DMS 273 (cell line): ENCODE measurements at regions not wholly inside any gene's neighbourhood (a gene's known extent, or its start where the extent isn't known, plus 50 kb on each side); places are given as distances from the start of the nearest gene placed in this dataset.
A peak's percentile ranks its signal among the peaks of the same experiment; 100 is the strongest.

Source experiments
- DNase-seq: peaks from one replicate; lab custom pipeline; 2025; ENCODE audit not compliant: unreplicated experiment; lab: John Stamatoyannopoulos, UW

DNA sequence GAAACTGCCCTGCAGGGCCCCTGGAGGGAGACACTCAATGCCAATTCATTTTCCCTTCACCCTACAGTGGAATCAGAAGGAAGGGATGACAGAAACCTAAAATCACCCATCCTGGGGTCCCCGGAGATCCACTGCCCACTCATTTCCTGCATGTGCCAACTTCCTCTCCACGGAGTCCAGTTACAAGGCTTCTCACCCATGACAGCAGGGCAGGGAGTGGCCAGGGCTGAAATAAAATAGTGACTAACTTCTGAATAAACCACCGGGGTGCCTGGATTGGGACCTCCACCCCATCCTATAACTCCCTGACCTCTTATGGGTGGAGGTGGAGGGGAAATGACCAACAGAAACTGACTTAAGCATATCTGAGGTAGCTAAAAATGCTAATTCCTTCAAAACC lies 362.3 kb downstream of the MAFB start:
- DNase-seq = no peak

DNA sequence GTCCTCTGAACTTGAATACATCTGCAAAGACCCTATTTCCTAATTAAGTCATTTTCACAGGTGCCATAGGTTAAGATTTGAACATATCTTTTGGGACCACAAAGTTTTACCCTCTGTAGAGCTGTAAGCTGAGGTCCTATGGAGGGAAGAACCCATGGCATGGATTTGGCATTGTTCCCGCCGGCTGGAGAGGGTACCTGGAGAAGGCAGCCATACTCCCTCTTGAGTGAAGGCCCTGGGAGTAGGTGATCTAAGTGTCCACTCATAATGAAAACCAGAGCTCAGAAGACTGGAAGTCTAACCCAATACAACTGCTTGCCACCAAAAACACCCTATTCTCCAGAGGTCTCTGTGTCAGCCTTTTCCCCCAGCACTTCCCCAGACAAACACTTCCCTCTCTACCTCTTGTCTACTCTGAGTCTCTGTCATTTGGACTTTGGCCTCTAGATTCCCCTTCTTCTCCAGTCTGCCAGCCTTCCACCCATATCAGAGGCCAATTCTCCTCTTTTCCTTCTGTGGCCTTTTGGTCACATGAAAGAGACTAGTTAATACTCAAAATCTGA lies 363.9 kb downstream of the MAFB start:
- no peak for DNase-seq

DNA sequence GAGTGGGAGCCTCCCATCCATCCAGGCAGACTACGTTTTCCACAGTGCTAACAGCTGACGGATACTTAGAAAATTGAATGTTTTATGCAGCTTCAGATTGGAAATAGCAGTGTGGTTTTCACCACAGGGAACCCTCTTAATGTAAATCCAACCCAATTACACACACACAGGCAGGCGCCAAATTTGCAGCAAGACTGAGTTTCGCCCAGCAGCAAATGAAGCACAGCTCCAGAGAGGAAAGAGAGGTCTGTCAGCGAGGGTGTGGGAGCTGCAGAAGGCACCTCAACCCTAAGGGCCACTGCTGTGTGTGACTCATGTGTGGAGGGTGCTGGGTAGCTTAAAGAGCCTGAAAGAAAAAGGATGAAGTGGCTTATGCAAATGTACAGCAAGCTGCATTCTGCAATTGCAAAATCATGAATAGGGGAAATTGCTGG lies 365.7 kb downstream of the MAFB start:
- DNase-seq = peak; percentile 8

DNA sequence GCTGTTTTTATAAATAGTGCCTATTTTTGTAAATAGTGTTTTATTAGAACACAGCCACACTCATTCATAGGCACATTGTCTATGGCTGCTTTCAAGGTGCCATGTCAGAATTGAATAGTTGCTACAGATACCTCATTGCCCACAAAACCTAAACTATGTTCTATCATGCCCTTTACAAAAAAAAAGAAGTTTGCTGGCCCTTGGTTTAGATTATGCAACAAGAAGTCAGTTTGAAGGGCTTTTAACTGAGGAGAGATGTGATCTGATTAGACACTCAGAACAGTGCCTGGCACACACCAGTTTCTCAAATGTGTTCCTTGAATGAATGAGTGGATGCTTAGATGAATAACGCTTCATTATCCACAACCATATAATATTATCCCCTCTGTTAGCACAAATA lies 366.1 kb downstream of the MAFB start:
- DNase-seq = no peak

DNA sequence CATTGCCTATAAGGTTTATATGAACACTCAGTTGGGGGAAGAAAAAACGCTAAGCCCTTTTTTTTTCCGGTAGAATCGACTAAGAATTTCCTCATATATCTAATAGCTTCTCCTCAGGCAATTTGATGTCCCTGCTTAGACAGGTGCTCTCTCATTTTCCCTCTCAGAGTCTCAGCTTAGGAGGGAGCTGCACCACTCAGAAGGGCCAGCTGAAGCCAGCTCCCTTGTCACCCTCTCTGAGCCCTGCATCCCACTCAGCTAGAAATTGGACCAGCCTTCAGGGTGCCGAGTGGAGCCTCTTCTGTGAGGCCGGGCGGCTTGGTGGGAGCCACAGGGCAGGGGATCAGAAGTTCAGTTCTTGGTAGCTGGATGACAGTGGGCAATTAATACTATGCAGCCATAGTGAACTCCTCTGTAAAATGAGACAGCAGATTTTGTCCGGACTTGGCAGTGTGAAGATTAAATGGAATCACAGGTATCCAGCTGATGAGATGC lies 368.5 kb downstream of the MAFB start:
- DNase-seq = no peak

DNA sequence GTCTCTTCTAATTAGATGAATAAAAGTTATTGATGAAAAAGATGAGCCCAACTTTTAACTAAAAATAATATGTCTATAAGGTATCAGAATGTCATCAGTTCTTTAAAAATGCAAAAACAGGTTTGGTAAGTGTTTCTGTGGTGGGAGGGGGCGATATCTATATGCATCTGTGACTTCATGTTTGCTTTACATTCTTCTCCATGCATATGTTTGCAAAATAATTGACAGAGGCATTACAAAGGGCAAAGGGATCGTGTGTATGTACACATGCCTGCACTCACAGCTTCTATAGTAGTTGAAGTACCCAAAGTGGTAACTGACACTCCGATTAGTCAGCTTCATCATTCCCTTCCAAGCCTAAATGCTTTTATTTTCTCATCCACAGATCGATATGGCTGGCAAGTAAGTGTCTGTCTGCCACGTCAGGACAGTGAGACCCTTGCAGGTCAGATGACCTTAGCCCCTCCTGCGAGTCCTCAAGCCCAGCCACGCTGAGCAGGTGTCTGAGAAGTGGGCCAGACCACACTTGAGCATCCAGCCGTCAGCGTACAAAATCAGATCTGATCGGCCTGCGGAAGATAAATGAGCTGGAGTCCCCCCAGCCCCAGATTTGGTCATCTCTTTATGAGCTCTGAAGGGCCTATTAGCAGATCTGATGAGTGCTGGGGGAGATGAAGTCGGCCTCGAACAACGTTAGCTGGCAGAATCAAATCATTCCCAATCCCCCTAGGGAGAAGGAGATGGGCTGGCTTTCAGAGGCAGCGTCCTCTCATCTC lies 369.1 kb downstream of the MAFB start:
- DNase-seq = no peak

DNA sequence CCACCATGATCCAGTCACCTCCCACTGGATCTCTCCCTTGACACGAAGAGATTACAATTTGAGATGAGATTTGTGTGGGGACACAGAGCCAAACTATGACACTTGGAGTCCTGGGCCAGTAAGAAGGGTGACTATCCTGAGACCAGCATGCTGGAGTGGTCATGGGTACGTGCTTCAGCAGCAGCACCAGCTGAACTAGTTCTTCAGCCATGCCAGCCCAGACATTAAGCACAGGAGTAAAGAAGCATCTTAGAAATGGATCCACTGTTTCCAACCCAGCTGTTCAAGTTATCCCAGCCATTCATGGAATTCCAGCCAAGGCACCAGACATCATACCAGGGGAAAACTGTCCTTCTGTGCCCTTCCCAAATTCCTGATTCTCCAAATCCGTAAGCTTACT lies 370.0 kb downstream of the MAFB start:
- no peak for DNase-seq

DNA sequence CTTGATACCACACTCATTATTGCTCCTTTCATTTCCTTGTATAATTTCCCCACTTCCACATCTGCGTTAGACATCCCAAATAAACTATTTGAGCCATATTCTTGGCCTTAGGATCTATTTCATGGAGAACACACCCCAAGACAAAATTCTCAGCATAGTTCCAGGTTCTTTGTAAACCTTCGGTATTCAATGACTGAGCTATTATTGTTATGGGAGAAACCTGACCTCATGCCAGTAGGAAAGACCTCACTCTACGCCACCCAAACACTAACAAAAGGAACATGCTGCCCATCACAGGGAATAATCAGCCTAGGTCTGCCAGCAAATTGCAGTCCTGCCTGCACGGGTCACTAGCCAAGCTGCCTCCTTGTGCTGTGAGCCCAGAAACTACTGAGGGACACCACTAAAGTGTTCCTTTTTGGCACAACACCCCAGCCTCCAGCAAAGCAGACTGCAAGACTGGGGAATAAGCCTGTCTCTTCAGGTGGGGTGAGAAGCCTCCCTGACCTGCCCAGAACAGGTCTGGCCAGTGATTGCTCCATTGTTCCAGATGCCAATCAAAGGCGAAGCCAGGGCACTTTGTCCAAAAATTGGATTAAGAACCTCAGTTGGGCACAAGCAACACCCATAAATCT lies 371.8 kb downstream of the MAFB start:
- DNase-seq = no peak

DNA sequence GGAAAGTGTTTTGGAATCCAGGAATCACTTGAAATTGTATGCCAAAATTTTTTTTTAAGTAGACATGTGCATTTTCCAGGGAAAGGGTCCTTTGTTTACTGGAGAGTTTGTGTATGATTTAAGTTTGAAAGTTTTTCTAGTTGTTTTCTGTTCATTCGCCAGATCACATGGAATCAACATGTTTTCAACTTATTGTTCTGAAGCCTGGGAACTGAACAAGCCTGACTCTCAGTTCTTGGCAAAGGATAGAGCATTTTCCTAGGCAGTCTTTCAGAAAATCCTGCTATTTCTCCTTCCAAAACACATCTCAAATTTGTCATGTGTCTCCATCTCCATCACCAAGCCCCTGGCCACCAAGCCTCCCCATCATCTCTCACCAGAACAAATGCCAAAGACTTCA lies 374.8 kb downstream of the MAFB start:
- no peak for DNase-seq

DNA sequence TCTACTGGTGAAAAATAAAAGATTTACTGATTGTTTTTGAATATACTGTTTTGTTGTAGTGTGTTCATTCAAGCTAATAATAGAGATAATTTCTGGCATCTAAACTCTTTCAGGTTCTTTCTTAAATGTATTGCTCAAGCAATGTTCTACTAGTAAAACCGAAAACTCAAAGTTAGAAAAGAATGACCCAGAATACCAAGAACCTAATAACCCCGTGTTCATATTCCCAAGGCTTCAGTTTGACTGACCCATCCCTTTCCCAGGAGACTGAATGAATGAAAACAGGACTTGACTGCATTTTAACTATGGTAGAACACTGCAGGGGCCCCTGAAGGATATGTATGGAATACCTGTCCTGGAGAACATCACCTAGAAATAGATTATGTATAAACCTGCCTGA lies 375.3 kb downstream of the MAFB start:
- no peak for DNase-seq

DNA sequence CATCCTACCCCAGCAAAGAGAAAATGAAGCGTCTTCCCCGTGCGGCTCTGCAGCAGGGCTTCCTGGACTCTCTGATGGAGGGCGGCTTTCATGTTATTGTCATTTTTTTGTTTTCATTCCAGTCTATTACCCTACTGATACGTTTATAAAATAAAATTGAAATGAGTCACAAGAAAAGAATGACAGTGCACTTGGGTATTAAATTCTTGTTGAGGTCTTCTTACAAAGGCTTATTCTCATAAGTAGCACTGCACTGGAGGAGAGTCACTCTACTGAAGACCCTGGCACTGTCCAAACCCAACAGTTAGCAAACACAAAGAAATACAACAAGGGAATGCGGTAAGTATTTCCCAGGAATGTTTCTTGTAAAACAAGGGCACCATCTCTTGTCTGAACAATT lies 379.3 kb downstream of the MAFB start:
- DNase-seq = no peak

DNA sequence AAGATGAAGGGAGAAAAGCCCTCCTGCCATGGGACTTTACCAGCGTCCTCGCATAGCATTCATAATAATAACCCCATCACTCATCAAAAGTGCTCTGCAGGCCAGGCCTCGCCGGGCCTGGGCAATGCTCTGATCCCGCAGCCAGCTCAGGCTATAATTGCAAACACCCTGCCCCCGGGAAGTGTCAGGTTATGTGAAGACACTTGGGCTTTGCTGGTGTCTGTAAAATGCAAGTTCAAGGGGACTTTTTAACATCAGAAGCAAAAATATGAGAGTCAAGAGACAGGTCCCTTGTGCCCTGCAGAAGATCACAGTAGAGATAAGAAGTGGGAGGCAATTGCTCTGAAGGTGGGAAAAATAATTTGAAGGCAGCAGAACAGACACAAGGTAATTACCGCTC lies 381.0 kb downstream of the MAFB start:
- DNase-seq = no peak

DNA sequence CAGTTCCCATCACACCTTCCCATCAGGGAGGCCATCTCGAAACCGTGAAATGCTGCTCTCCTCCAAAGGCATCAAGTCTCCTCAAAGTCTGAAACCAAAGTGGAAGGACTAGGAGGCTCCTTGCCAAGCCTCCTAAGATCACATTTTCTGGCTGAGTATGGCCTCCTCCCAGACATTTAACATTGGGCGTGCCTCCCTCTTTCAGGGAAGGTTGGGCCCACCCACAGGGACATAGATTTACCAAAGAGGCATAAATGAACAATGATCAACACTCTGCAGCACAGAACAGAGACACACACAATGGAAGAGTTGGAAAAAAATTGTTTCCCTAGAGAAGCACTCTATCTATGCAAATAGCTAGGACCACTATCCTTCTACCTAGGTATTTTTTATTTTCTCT lies 381.8 kb downstream of the MAFB start:
- DNase-seq = no peak

DNA sequence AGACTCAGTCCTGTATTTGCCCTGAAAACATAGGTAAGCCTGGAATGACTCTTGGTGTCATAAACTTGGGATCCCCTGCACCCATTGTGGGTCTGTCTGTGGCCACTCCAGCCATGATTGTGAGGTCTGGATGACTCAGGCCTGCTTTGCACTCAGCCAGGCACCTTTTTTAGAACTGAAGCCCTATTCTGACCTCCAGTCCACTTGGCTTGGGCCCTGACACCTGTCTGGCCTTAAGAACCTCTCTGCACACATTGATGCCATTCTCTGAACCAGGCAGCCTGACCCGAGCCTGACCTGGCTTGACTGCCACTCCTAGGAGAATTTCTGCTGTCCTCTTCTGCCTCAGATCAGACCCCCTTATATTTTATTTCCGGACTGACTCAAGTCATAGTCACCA lies 383.7 kb downstream of the MAFB start:
- DNase-seq = no peak

DNA sequence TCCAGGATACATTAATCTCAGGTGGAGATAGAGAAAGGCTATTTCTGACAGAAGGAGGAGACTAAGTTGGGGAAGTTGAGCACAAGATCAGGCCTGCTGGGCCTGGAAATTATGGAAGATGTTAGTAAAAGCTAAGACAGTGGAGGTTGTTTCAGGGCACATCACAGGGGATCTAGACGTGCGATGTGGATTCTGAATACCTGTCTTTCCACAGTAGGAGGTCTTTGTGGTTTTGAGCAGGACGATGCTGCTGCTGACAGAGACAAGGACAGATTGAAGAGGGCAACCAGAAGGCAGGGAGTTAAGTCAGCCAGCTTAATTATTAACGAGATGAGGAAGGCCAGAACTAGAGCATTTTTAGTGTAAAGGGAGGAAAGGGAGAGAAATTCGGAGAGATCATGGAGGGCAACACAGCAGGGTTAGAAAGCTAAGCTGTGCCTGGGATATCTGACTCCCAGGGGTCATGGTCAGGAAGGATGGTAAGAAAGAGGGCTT lies 384.9 kb downstream of the MAFB start:
- DNase-seq = no peak

DNA sequence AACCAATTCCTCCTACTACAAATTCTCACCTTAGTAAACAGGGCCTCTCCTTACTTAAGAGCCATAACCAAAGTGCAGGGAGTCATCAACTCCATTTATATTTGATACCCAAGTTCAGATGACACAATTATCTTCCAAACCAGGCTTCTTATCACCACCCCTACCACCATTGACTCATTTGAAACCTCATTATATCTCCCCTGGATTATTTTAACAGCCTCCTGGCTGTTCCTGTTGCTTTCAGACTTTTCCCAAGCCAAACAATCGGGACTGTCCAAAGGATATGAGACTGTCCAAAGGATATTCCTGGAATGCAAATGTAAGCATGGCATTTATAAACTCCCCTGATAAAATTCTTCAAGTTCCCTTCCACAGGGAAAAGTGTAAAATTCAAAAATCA lies 394.3 kb downstream of the MAFB start:
- DNase-seq = no peak

DNA sequence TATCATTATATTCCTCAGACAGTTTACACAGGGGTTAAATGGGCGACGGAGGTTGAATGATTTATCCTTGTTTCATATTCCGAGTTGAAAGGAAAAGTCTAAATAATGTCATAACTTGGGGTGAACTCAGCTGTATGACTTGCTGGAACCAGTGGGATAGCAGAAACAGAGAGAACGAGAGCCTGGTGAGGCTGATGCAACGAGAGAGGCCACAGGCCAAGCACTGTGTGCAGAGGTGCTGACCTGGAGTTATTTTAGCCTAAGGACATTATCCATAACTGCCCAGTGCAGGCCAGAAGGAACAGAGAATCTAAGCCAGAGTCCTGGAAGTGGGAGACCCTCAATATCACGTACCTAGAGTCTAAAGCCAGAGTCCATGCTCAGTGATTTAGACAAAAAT lies 394.9 kb downstream of the MAFB start:
- no peak for DNase-seq

DNA sequence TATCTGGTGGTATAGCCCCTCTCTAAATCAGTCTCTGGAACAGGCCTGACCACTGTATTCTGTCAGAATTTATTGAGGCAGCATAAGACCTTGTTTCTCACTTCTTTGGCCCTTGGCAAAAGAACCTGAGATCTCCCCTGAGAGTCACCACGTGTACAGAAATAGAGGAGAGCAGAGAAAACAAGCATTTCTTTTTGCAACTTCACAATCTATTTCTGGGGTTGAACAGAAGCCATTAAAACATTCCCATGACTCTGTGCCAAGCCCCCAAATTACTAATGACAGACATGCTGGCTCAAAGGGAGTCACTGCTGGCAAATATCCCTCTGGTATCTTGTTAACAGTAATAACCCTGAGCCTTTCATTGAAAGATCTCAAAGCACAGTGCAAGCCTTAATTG lies 395.3 kb downstream of the MAFB start:
- peak; percentile 23 for DNase-seq

DNA sequence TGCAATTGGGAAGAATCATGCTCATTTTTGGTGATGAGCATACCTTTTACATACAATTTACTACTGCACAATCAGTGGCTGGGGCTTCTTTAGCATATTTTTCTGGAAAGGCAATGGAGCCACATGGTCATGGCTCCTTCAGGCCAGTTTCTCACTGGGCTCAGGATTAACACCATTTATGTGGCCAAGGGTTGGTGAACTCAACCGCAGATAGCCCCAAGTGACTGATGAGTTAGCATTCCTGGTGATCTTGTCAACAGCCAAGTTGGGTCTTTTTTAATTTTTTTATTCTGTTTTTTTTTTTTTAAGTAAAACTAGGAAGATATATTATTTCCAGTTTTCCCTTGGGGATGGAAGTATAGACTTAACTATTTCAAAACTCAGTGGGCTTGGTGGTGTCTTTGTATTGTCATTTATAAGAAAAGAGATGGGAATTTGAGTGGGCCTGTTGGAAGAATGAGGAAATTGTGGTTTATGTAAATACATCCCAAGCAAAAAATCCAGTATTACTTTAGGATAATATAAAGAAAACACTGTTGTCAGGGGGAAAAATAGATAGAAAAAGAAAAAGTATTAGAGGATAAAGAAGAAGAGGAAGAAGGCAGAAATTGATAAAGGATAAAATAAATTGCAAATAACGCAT lies 397.4 kb downstream of the MAFB start:
- no peak for DNase-seq

DNA sequence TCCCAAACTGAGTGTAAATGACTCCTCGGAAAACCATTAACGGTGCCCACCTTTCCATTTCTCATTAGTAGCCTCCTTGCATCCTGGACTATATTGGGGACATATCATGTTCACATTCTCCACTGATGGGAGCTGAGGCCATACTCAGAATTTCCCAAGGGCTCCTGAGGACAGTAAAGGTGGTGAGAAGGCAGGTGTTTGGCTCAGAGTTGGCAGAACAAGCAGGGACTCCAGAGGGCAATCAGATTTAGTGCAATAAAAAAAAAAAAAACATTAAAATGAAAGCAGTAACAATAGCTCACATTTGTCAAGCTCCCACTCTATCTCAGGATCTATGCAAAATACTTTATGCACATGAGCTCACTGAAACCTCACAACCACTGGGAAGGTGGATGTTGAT lies 401.4 kb downstream of the MAFB start:
- no peak for DNase-seq

DNA sequence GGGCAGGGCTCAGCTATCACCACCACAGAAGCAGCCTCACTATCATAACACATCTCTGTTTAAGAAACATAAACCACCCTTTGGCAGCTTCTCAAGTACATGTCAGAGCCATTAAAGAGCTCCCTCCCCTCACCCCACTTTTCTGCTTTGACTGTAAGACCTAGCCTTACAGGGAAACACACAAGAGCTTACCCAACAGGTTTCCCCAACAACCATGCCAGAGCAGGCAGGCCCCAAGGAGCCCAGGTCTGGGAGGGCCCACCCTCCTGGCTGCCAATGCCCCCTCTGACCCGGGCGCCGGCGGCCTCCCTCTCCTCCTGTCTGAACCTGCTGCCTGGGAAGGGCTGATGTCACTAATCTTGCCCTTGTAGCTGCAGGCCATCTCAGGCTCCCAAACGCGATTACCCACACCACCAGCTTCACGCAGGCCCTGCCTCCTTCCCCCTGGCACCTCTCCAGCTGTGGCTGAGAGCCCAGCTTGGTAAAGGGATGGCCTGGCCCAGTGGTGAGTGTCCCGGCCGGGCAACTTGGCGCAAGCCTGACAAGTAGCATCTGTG lies 402.0 kb downstream of the MAFB start:
- DNase-seq = peak; percentile 86
